Fibroblast of pulmonary artery (primary cell): ENCODE measurements at regions not wholly inside any gene's neighbourhood (a gene's known extent, or its start where the extent isn't known, plus 50 kb on each side); places are given as distances from the start of the nearest gene placed in this dataset.

Source experiments
- DNase-seq: peaks from one replicate; pipeline ENCODE4 v3.0.0-alpha.2; 2010; ENCODE audit warnings: low read depth
- H3K4me3 ChIP-seq: replicated peaks from 2 replicates; pipeline ENCODE4 v1.5.1; 2011; ENCODE audit warnings: low read depth, mild to moderate bottlenecking, control low read depth, low read length, moderate library complexity
- TF ChIP-seq, protein P1 (sequence below): IDR thresholded peaks from 2 replicates; pipeline ENCODE4 v1.5.1; 2011; ENCODE audit warnings: mild to moderate bottlenecking, control low read depth, low read length, inconsistent platforms; ENCODE audit errors: missing control alignments

DNA sequence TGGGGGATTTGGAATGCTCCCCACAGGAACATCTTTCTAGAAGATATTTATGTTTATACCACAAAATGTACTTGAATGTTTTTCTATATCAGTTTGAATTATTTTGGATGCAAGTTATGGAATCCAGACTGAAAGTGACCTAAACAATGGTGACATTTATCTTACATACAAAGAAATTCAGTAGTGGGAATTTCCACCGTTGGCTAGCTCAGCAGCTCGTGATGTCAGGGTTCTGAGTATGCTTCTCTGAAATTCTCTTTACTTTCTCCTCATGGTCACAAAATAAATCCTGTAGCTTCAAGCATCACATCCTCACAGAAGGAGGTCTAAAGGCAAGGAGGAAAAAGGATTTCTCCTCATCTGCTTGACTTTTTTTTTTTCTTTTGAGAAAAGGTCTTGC is 105.3 kb downstream of the AKAIN1 start:
- no peak for DNase-seq
- no peak overlapping the region for H3K4me3 ChIP-seq
- TF ChIP-seq, protein P1, sequence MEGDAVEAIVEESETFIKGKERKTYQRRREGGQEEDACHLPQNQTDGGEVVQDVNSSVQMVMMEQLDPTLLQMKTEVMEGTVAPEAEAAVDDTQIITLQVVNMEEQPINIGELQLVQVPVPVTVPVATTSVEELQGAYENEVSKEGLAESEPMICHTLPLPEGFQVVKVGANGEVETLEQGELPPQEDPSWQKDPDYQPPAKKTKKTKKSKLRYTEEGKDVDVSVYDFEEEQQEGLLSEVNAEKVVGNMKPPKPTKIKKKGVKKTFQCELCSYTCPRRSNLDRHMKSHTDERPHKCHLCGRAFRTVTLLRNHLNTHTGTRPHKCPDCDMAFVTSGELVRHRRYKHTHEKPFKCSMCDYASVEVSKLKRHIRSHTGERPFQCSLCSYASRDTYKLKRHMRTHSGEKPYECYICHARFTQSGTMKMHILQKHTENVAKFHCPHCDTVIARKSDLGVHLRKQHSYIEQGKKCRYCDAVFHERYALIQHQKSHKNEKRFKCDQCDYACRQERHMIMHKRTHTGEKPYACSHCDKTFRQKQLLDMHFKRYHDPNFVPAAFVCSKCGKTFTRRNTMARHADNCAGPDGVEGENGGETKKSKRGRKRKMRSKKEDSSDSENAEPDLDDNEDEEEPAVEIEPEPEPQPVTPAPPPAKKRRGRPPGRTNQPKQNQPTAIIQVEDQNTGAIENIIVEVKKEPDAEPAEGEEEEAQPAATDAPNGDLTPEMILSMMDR = no peak

DNA sequence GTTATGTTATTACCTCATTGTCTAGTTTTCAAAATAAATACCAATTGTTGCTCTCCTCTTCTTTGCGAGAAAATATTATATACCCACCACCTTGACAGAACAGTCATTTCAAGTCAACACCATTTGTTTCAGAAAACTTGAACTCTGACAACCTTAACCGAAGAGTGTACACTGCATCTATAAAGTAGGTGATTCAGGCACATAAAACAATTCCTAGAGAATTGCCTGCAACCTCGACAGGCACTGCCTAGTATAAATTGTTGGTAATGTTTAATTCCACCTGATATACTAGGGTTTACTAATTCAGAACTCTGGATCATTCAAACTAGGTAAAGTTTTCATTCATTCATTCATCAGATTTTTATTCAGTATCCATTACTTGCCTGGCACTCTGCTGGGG is 121.8 kb downstream of the AKAIN1 start:
- TF ChIP-seq, protein P1 = no peak
- no peak for DNase-seq
- no peak overlapping the region for H3K4me3 ChIP-seq

DNA sequence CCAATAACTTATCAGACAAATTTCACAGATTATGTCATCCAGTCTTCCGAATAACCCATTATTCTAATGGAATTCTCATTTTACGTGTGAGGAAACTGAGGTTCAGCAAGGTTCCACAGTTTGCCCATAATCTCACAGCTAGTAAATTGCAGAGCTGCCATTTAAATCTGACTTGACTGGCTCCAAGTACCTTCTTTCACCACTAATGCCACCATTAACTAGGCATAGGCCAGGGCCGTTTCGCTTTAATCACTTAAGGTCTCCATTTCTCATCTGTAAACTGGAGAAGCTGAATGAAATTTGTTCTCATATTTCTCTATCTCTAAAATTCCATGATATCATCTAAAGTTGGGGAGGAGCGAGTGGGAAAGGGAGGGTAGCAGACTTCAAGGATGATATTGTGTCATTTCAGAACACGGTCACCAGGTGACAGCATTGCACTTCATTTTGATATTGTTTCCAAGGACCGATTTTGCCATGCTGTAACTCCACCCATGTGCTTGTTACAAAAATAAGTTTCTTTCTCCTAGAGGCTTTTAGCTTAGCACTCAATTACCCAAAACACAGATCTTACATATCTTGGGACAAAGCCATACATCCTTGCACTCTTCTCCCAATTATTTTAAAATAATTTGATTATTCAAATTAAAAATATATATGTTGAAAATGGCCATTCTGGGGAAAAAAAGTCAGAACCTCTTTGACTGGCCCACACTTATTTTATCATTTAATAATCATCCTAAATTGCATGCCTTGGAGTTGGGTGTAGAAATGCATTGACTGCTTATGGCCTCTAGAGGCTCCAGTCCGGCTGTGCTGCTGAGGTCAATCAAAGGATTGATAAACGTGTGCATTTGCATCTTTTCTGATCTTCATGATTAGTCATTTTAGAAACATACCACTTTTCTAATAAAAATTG is 123.8 kb downstream of the AKAIN1 start:
- H3K4me3 ChIP-seq = no peak overlapping the region
- TF ChIP-seq, protein P1 = peak; percentile 34
- peak; percentile 51 for DNase-seq

DNA sequence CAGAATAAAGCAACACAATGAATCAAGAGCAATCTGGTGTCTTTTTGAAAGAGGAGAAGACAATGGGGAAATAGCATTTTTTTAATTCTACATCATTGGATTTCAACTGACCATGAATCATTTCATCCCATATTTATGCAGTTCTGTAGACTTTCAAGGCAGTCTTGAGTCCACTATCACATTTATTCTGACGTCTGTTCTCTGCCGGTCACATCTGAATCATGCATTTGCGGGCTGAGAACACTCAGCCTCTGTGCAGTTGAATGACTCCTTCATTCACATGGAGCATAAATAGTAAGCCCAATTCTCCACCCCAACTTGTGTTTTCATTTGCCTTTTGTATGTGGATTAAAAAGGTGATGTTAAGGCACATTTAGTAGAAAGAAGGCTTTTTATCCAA is 128.2 kb downstream of the AKAIN1 start:
- no peak overlapping the region for H3K4me3 ChIP-seq
- no peak for DNase-seq
- TF ChIP-seq, protein P1 = no peak

DNA sequence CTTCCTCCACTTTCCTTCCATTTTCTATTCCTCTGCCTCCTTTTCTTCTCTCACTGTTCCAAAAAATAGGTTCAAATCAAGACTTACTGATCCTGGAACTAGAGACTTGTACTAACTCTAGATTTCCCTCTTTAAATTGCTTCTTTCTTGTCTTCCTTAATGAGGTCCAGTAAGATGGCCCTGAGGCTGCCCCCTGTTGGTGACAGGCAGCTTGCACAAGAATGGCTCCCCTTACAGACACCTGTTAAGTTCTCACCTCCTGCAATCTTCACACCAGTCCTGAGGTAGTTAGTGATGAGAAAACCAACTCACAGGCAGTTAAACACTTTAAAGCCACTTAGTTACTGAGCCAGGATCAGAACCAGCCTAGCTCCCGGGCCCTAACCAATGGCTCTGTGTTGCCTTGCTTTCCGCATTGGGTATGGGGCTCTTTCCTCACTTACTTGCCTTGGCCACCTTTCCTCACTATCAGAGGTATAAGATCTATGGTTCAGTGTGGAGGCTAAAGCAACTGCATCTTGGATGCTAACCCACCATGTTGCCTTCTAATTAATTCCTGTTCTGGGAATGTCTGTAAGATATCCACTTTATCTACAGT is 130.6 kb downstream of the AKAIN1 start:
- H3K4me3 ChIP-seq = no peak overlapping the region
- DNase-seq = no peak
- TF ChIP-seq, protein P1 = no peak

DNA sequence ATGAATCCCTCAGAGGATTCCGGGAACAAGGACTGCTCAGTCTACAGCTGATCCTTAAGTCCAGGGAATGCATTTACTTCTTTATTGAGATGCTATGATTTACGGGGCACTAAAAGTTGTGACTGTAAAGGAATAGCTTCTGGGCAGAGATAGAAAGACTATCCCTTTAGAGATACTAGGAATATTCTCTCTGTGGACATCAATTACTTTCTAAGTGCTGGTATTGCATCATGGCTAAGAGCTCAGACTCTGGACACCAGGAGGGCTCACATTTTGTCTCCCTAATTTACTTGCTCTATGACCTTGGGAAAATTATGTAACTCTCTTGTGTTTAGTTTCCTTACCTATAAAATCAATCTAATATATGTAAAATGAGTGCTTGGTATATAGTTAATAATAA is 131.4 kb downstream of the AKAIN1 start:
- no peak for DNase-seq
- no peak overlapping the region for H3K4me3 ChIP-seq
- TF ChIP-seq, protein P1 = no peak
